Body of pancreas (tissue), 4 donors: ENCODE measurements at regions not wholly inside any gene's neighbourhood (a gene's known extent, or its start where the extent isn't known, plus 50 kb on each side); places are given as distances from the start of the nearest gene placed in this dataset.

Experiments used
- CTCF ChIP-seq, 7 experiments: fragments of 450-650 bp in 4 of 7; fragments of 200-600 bp in 3 of 7; sonication (generic) in 3 of 7; IDR thresholded peaks; one replicate each; pipeline ENCODE4 v1.5.1; 2016 to 2019; ENCODE audit warnings: antibody characterized with exemption in 7 of 7
- POLR2A ChIP-seq, 3 donors: fragments of 450-650 bp; IDR thresholded peaks; one replicate each; pipeline ENCODE4 v1.6.1; 2016; ENCODE audit warnings: antibody characterized with exemption in 3 of 3, mild to moderate bottlenecking in 2 of 3

DNA sequence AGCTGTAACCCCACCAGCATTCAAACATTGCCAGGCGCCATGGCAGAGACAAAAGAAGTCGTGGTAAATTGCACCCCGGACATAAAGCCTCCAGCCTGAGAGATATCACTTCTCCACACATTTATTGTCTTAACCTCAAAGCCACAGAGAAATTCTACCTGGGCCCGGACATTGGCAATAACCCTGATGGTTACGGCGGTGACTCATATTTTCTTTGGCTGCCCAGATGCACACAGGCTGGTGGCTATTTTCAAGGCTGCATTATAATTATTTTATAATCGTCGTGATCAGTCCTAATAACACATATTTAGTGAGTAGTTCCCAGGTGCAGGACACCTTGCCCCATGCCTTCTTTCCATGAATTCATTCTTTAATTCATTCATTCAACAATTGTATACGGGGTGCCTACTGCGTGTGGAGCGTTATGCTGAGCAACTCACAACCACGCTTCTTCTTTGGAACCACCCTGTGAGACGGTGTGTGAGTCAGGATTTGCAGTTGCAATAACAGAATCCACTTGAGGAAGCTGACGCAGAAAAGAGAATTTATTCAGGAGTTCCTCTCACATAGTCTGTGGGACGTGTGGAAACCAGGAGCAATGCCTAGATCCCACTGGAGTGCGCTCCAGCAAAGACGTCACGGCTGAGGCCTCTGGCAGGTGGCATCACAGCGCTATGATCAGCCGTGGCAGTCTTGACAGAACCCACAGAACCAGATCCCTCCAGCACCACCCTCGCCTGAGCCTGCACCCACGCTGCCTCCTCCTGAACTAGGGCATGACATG, 245.7 kb downstream of the FOXL1 start:
- TF ChIP-seq CTCF (IDR thresholded peaks at IDR 0.05) (no peak), POLR2A (IDR thresholded peaks at IDR 0.05) (no peak)
